AG10803 (cell line): ENCODE measurements at regions not wholly inside any gene's neighbourhood (a gene's known extent, or its start where the extent isn't known, plus 50 kb on each side); places are given as distances from the start of the nearest gene placed in this dataset.

ENCODE experiments used
- DNase-seq: peaks from one replicate; pipeline ENCODE4 v3.0.0; 2010; ENCODE audit warnings: low read depth
- H3K4me3 ChIP-seq: 2 replicates; pipeline ENCODE4 v1.5.1; 2011; ENCODE audit warnings: mild to moderate bottlenecking, low read length, control low read depth
- TF ChIP-seq, protein P1 (sequence below): conservative IDR thresholded peaks from 2 replicates; pipeline ENCODE4 v1.5.1; 2011; ENCODE audit warnings: mild to moderate bottlenecking, low read length, control low read depth, inconsistent platforms

DNA sequence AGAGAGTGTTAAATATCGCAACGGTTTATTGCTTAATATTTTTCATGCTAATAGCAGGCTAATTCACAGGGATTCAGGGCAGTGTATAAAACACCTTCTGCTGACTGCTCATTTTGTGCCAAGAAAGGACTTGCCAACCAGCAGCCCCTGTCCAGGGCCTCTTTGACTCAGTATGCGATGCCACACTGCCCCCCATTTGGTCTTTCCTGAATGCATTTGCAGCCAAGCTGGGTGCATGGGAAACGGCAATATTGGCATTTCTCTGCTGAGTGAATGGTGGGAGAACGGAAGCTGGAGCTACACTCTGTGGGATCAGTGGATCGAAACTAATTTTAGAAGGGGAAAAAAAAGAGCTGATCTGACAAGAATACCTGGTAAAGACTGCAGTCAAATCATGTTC lies 152.9 kb upstream of the C16orf82 start:
- no peak for DNase-seq
- H3K4me3 ChIP-seq = no peak overlapping the region
- TF ChIP-seq, protein P1, sequence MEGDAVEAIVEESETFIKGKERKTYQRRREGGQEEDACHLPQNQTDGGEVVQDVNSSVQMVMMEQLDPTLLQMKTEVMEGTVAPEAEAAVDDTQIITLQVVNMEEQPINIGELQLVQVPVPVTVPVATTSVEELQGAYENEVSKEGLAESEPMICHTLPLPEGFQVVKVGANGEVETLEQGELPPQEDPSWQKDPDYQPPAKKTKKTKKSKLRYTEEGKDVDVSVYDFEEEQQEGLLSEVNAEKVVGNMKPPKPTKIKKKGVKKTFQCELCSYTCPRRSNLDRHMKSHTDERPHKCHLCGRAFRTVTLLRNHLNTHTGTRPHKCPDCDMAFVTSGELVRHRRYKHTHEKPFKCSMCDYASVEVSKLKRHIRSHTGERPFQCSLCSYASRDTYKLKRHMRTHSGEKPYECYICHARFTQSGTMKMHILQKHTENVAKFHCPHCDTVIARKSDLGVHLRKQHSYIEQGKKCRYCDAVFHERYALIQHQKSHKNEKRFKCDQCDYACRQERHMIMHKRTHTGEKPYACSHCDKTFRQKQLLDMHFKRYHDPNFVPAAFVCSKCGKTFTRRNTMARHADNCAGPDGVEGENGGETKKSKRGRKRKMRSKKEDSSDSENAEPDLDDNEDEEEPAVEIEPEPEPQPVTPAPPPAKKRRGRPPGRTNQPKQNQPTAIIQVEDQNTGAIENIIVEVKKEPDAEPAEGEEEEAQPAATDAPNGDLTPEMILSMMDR = no peak

- H3K4me3 ChIP-seq = no peak overlapping the region
- no peak for DNase-seq
- TF ChIP-seq, protein P1 = no peak
Measured at GRCh38 chr16:26930786-26931581, 135.7 kb upstream of the C16orf82 start.

DNA sequence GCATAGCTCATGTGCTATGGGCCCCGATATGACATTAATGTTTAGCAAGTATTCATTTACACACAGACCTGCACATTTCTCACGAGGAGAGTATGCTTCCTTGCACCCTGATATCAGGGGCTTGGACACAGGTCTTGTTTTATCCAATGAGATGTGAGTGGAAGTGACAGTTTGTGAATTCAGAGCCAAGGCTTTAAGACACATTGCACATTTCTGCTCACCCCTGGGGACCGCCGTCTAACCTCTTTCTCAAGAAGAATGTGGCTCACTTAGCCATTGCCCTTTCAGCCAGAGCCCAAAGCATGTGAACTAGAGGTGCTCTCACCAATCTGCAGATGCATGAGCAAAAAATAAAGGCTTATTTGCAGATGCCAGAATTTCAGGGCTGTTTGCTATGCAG lies 116.1 kb upstream of the C16orf82 start:
- no peak for DNase-seq
- TF ChIP-seq, protein P1 = no peak
- no peak overlapping the region for H3K4me3 ChIP-seq

GRCh38 chr16:26951950-26952349 lies 114.8 kb upstream of the C16orf82 start:
- TF ChIP-seq, protein P1 = no peak
- no peak overlapping the region for H3K4me3 ChIP-seq
- DNase-seq = no peak

- no peak for DNase-seq
- H3K4me3 ChIP-seq = no peak overlapping the region
- TF ChIP-seq, protein P1 = no peak
Measured at GRCh38 chr16:26952411-26952810, 114.3 kb upstream of the C16orf82 start.

GRCh38 chr16:26957283-26957859 lies 109.4 kb upstream of the C16orf82 start:
- TF ChIP-seq, protein P1 = no peak
- H3K4me3 ChIP-seq = no peak overlapping the region
- no peak for DNase-seq
